IMR-90 (cell line): ENCODE measurements at regions not wholly inside any gene's neighbourhood (a gene's known extent, or its start where the extent isn't known, plus 50 kb on each side); places are given as distances from the start of the nearest gene placed in this dataset.

ENCODE experiments used
- ATAC-seq: fragments of 200-7000 bp; cut with Tn5 transposase; 2 replicates; pipeline ENCODE4 v1.9.1; 2020; ENCODE audit warnings: low read depth, mild to moderate bottlenecking, moderate library complexity
- BruUV-seq: library from RNA; stranded (reverse); fragments of 400-500 nt; replicated peaks from 2 replicates; lab custom pipeline; 2021; lab: Mats Ljungman, UMichigan
- CTCF ChIA-PET: fragments of 300-600 bp; formaldehyde crosslinking; extraction: SDS; loops from one replicate; lab custom pipeline; 2021; ENCODE audit warnings: antibody characterized with exemption; lab: Yijun Ruan, JAX
- POLR2A ChIA-PET: fragments of 300-600 bp; sonication (Branson Sonifier 250); formaldehyde crosslinking; loops from one replicate; lab custom pipeline; 2022; ENCODE audit warnings: antibody characterized with exemption; ENCODE audit not compliant: unreplicated experiment; lab: Charles Lee
- DNase-seq: peaks from one replicate; pipeline ENCODE4 v3.0.0; 2013
- H2AFZ ChIP-seq: replicated peaks from 2 replicates; pipeline ENCODE3; 2013; ENCODE audit warnings: low read length, mild to moderate bottlenecking; ENCODE audit not compliant: poor library complexity
- H2AK5ac ChIP-seq: 2 replicates; pipeline ENCODE4 v1.6.1; 2013; ENCODE audit warnings: low read depth, low read length, inconsistent platforms
- H2AK9ac ChIP-seq: replicated peaks from 2 replicates; pipeline ENCODE3; 2013; ENCODE audit warnings: mild to moderate bottlenecking, low read depth, low read length, moderate library complexity; ENCODE audit not compliant: poor library complexity
- H2BK120ac ChIP-seq: 2 replicates; pipeline ENCODE4 v1.6.1; 2013; ENCODE audit warnings: low read depth, low read length, inconsistent platforms
- H2BK15ac ChIP-seq: 3 replicates; pipeline ENCODE4 v1.6.1; 2013; ENCODE audit warnings: low read depth, low read length, inconsistent platforms
- H2BK20ac ChIP-seq: 2 replicates; pipeline ENCODE4 v1.6.1; 2013; ENCODE audit warnings: low read depth, mild to moderate bottlenecking, inconsistent platforms, low read length, moderate library complexity
- H2BK5ac ChIP-seq: 2 replicates; pipeline ENCODE4 v1.6.1; 2013; ENCODE audit warnings: mild to moderate bottlenecking, low read depth, low read length, inconsistent platforms; ENCODE audit not compliant: poor library complexity, severe bottlenecking
- H3K14ac ChIP-seq: replicated peaks from 2 replicates; pipeline ENCODE4 v1.6.1; 2013; ENCODE audit warnings: low read depth, low read length, inconsistent platforms
- H3K18ac ChIP-seq: 2 replicates; pipeline ENCODE4 v1.6.1; 2013; ENCODE audit warnings: low read depth, low read length, control low read depth
- H3K23ac ChIP-seq: 2 replicates; pipeline ENCODE4 v1.6.1; 2013; ENCODE audit warnings: low read depth, low read length, inconsistent platforms
- H3K27ac ChIP-seq: 2 replicates; pipeline ENCODE4 v1.5.1; 2013; ENCODE audit warnings: mild to moderate bottlenecking, control low read depth, low read length; ENCODE audit not compliant: insufficient read depth
- H3K27me3 ChIP-seq: 2 replicates; pipeline ENCODE4 v1.6.1; 2013; ENCODE audit warnings: low read length; ENCODE audit not compliant: control insufficient read depth, insufficient read depth
- H3K36me3 ChIP-seq: 2 replicates; pipeline ENCODE4 v1.6.1; 2013; ENCODE audit warnings: low read length, mixed read lengths; ENCODE audit not compliant: control insufficient read depth, insufficient read depth
- H3K4ac ChIP-seq: 2 replicates; pipeline ENCODE4 v1.6.1; 2013; ENCODE audit warnings: low read depth, low read length, inconsistent platforms
- H3K4me1 ChIP-seq: 2 replicates; pipeline ENCODE4 v1.6.1; 2013; ENCODE audit warnings: low read length, mixed read lengths; ENCODE audit not compliant: control insufficient read depth, insufficient read depth
- H3K4me2 ChIP-seq: 2 replicates; pipeline ENCODE4 v1.6.1; 2013; ENCODE audit warnings: low read depth, mild to moderate bottlenecking, control low read depth, low read length, moderate library complexity
- H3K4me3 ChIP-seq: 2 replicates; pipeline ENCODE4 v1.5.1; 2013; ENCODE audit warnings: low read depth, mild to moderate bottlenecking, control low read depth, low read length, moderate library complexity; ENCODE audit not compliant: insufficient read depth
- H3K56ac ChIP-seq: 2 replicates; pipeline ENCODE4 v1.6.1; 2013; ENCODE audit warnings: low read length, inconsistent platforms; ENCODE audit not compliant: insufficient read depth; ENCODE audit errors: extremely low read depth
- H3K79me1 ChIP-seq, 2 experiments: 2 replicates each; pipeline ENCODE4 v1.6.1; 2013; ENCODE audit warnings: low read length in 2 of 2, inconsistent platforms in 1 of 2, low read depth in 1 of 2
- H3K9ac ChIP-seq: 2 replicates; pipeline ENCODE4 v1.6.1; 2013; ENCODE audit warnings: low read depth, low read length, control low read depth
- H3K9me1 ChIP-seq: 2 replicates; pipeline ENCODE4 v1.6.1; 2013; ENCODE audit warnings: low read length, inconsistent platforms; ENCODE audit not compliant: insufficient read depth
- H3K9me3 ChIP-seq: 2 replicates; pipeline ENCODE4 v1.6.1; 2013; ENCODE audit warnings: low read length; ENCODE audit not compliant: control insufficient read depth, insufficient read depth
- H4K20me1 ChIP-seq: 2 replicates; pipeline ENCODE4 v1.6.1; 2013; ENCODE audit warnings: low read length, inconsistent platforms; ENCODE audit not compliant: insufficient read depth
- H4K5ac ChIP-seq: 2 replicates; pipeline ENCODE4 v1.6.1; 2013; ENCODE audit warnings: mild to moderate bottlenecking, low read depth, low read length, control low read depth
- H4K8ac ChIP-seq, 2 experiments: 2 replicates each; pipeline ENCODE4 v1.6.1; 2013; ENCODE audit warnings: low read depth in 2 of 2, low read length in 2 of 2, control low read depth in 1 of 2, inconsistent platforms in 1 of 2
- H4K91ac ChIP-seq: 2 replicates; pipeline ENCODE4 v1.6.1; 2013; ENCODE audit warnings: low read depth, low read length, inconsistent platforms; ENCODE audit not compliant: insufficient read depth
- BHLHE40 ChIP-seq: fragments of 150-350 bp; IDR thresholded peaks from 2 replicates; pipeline ENCODE4 v1.6.1; 2016; ENCODE audit warnings: mild to moderate bottlenecking, low read depth, low read length
- CEBPB ChIP-seq: IDR thresholded peaks from 2 replicates; pipeline ENCODE4 v1.6.1; 2012; ENCODE audit warnings: low read depth, low read length, improper control_type of control experiment
- CHD1 ChIP-seq: IDR thresholded peaks from 2 replicates; pipeline ENCODE4 v1.6.1; 2012; ENCODE audit warnings: low read depth, low read length, improper control_type of control experiment
- CTCF ChIP-seq: conservative IDR thresholded peaks from 2 replicates; pipeline ENCODE4 v1.5.1; 2012; ENCODE audit warnings: mild to moderate bottlenecking, low read depth, low read length, improper control_type of control experiment
- FOS ChIP-seq: fragments of 150-350 bp; IDR thresholded peaks from 2 replicates; pipeline ENCODE4 v1.6.1; 2016; ENCODE audit warnings: low read depth, low read length
- MAFK ChIP-seq: IDR thresholded peaks from 2 replicates; pipeline ENCODE4 v1.6.1; 2012; ENCODE audit warnings: low read depth, low read length, improper control_type of control experiment
- MAZ ChIP-seq: IDR thresholded peaks from 2 replicates; pipeline ENCODE4 v1.6.1; 2012; ENCODE audit warnings: low read depth, mild to moderate bottlenecking, low read length, improper control_type of control experiment, moderate library complexity, borderline replicate concordance
- MXI1 ChIP-seq: IDR thresholded peaks from 2 replicates; pipeline ENCODE4 v1.6.1; 2012; ENCODE audit warnings: low read depth, mild to moderate bottlenecking, low read length, moderate library complexity, borderline replicate concordance
- NFE2L2 ChIP-seq: fragments of 150-350 bp; IDR thresholded peaks from 2 replicates; pipeline ENCODE4 v1.6.1; 2016; ENCODE audit warnings: low read depth, mild to moderate bottlenecking, low read length
- POLR2A ChIP-seq: IDR thresholded peaks from 2 replicates; pipeline ENCODE4 v1.6.1; 2012; ENCODE audit warnings: mild to moderate bottlenecking, low read depth, low read length
- RAD21 ChIP-seq: IDR thresholded peaks from 2 replicates; pipeline ENCODE4 v1.6.1; 2012; ENCODE audit warnings: low read length, improper control_type of control experiment
- RCOR1 ChIP-seq: IDR thresholded peaks from 2 replicates; pipeline ENCODE4 v1.6.1; 2012; ENCODE audit warnings: mild to moderate bottlenecking, low read length, improper control_type of control experiment; ENCODE audit not compliant: insufficient replicate concordance
- RFX5 ChIP-seq: IDR thresholded peaks from 2 replicates; pipeline ENCODE4 v1.8.0; 2012; ENCODE audit warnings: low read depth, mild to moderate bottlenecking, low read length, moderate library complexity
- SMC3 ChIP-seq: fragments of 150-350 bp; IDR thresholded peaks from 2 replicates; pipeline ENCODE4 v1.6.1; 2016; ENCODE audit warnings: low read depth, mild to moderate bottlenecking, antibody characterized with exemption, low read length, moderate library complexity
- WGBS, 2 experiments: methylation state at CpG; one replicate each; pipeline versions ENCODE4 v1.1.5 to v1.1.7; 2013; ENCODE audit warnings: missing lambda C conversion rate in 2 of 2; ENCODE audit not compliant: insufficient read length in 1 of 2; ENCODE audit errors: extremely low coverage in 2 of 2; 5-methylcytosine and 5-hydroxymethylcytosine counted together
- dilution Hi-C: fragments of 300-500 bp; cut with HindIII; formaldehyde crosslinking; loops from one replicate; pipeline ENCODE4 v1.14.3; 2018; ENCODE audit warnings: low sequenced_read_pairs; ENCODE audit not compliant: unreplicated experiment
- in situ Hi-C: fragments of 300-500 bp; cut with MboI; formaldehyde crosslinking; loops from 3 replicates; pipeline ENCODE4 v1.14.3; 2019; ENCODE audit warnings: low sequenced_read_pairs, inconsistent platforms, mixed read lengths
- intact Hi-C: fragments of 100-400 bp; cut with micrococcal nuclease; formaldehyde crosslinking; loops from 2 replicates; pipeline ENCODE4 v1.10.0; 2022
- TF ChIP-seq, protein P1 (sequence below): fragments of 150-350 bp; IDR thresholded peaks from 2 replicates; pipeline ENCODE4 v1.6.1; 2016; ENCODE audit warnings: low read depth, mild to moderate bottlenecking, low read length, moderate library complexity, borderline replicate concordance
- TF ChIP-seq, protein P2 (sequence below): fragments of 150-350 bp; IDR thresholded peaks from 2 replicates; pipeline ENCODE4 v1.6.1; 2017; ENCODE audit warnings: mild to moderate bottlenecking, antibody characterized with exemption, low read length, low read depth

GRCh38 chr11:44417731-44418455, 108.0 kb upstream of the ALX4 start:
- Histone ChIP-seq H4K20me1 (no peaks in the 10 kb centered on the region), H3K4ac (no peak overlapping the region), H2AFZ (no peak overlapping the region), H3K23ac (no peak overlapping the region), H2AK5ac (no peak overlapping the region), H3K9me3 (no peaks in the 10 kb centered on the region), H2BK120ac (no peak overlapping the region), H3K4me3 (no peak overlapping the region), H3K4me1 (no peaks in the 10 kb centered on the region), H3K27me3 (peaks cover 5% of the 10 kb centered on the region), H4K91ac (no peak overlapping the region), H3K14ac (no peak overlapping the region), H3K9me1 (no peaks in the 10 kb centered on the region), H3K56ac (no peak overlapping the region), H4K8ac (no peak overlapping the region), H2BK5ac (no peak overlapping the region), H3K9ac (no peak overlapping the region), H2BK15ac (no peak overlapping the region), H3K27ac (no peak overlapping the region), H3K4me2 (no peak overlapping the region), H3K79me1 (no peaks in the 10 kb centered on the region), H2BK20ac (no peak overlapping the region), H2AK9ac (no peak overlapping the region), H3K18ac (no peak overlapping the region), H3K36me3 (no peaks in the 10 kb centered on the region), H4K5ac (no peak overlapping the region)
- BruUV-seq, result no TSS peak
- POLR2A ChIA-PET, result no interaction called here
- TF ChIP-seq, protein P1, sequence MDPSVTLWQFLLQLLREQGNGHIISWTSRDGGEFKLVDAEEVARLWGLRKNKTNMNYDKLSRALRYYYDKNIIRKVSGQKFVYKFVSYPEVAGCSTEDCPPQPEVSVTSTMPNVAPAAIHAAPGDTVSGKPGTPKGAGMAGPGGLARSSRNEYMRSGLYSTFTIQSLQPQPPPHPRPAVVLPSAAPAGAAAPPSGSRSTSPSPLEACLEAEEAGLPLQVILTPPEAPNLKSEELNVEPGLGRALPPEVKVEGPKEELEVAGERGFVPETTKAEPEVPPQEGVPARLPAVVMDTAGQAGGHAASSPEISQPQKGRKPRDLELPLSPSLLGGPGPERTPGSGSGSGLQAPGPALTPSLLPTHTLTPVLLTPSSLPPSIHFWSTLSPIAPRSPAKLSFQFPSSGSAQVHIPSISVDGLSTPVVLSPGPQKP, result no peak
- TF ChIP-seq SMC3 (no peak), BHLHE40 (no peak), NFE2L2 (no peak), RAD21 (no peak), MAZ (no peak), CHD1 (no peak), MAFK (no peak), POLR2A (no peak), CEBPB (no peak), MXI1 (no peak), RCOR1 (no peak), RFX5 (no peak), FOS (no peak), CTCF (no peak)
- TF ChIP-seq, protein P2, sequence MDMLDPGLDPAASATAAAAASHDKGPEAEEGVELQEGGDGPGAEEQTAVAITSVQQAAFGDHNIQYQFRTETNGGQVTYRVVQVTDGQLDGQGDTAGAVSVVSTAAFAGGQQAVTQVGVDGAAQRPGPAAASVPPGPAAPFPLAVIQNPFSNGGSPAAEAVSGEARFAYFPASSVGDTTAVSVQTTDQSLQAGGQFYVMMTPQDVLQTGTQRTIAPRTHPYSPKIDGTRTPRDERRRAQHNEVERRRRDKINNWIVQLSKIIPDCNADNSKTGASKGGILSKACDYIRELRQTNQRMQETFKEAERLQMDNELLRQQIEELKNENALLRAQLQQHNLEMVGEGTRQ, result no peak
- DNase-seq (no peak), ATAC-seq (no peak)
- CTCF ChIA-PET, result no interaction called here
- dilution Hi-C loops (no loop called here), intact Hi-C loops (no loop called here), in situ Hi-C loops (no loop called here)
- 61% methylated on average over 3 of the region's 7 CpGs; no CpG with 5 or more reads in 1 of the 2 experiments for WGBS, 2 experiments
